Loucy (cell line): ENCODE measurements at regions not wholly inside any gene's neighbourhood (a gene's known extent, or its start where the extent isn't known, plus 50 kb on each side); places are given as distances from the start of the nearest gene placed in this dataset.

Experiments used
- EZH2phosphoT487 ChIP-seq: fragments of 200-600 bp; IDR thresholded peaks from 2 replicates; pipeline ENCODE4 v1.6.1; 2018; ENCODE audit warnings: antibody characterized with exemption, mild to moderate bottlenecking, moderate library complexity, borderline replicate concordance
- TF ChIP-seq, protein P1 (sequence below): fragments of 200-600 bp; sonication (generic); conservative IDR thresholded peaks from 2 replicates; pipeline ENCODE4 v1.5.1; 2014; ENCODE audit warnings: mild to moderate bottlenecking, antibody characterized with exemption, low read length

DNA sequence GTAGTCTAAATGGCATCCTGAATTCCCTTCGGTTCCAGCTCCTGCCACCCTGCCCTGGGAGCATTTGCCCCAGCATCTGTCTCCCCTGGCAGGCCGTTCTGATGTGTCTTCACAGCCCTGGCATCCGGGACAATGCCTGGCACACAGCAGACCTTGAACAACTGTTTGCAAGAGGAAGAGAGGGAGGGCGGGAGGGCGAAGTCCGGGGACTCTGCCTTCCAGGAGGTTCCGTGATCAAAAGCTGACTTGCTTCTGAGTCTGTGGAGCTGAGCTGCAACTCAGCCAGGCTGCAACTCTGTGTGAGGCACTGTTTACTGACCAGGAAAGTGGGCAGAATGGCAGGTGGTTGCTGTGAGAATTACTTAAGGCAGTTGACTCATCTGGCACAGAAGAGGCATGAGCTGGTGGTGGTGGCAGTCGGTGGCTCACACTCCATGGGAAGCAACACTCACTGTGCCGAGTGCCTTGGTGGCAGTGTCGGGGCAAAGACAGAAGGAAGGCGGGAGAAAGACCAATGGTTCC, 61.1 kb upstream of the DLK1 start:
- TF ChIP-seq, protein P1, sequence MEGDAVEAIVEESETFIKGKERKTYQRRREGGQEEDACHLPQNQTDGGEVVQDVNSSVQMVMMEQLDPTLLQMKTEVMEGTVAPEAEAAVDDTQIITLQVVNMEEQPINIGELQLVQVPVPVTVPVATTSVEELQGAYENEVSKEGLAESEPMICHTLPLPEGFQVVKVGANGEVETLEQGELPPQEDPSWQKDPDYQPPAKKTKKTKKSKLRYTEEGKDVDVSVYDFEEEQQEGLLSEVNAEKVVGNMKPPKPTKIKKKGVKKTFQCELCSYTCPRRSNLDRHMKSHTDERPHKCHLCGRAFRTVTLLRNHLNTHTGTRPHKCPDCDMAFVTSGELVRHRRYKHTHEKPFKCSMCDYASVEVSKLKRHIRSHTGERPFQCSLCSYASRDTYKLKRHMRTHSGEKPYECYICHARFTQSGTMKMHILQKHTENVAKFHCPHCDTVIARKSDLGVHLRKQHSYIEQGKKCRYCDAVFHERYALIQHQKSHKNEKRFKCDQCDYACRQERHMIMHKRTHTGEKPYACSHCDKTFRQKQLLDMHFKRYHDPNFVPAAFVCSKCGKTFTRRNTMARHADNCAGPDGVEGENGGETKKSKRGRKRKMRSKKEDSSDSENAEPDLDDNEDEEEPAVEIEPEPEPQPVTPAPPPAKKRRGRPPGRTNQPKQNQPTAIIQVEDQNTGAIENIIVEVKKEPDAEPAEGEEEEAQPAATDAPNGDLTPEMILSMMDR, result no peak
- TF ChIP-seq EZH2phosphoT487, result no peak
